GM10266 (cell line): ENCODE measurements at regions not wholly inside any gene's neighbourhood (a gene's known extent, or its start where the extent isn't known, plus 50 kb on each side); places are given as distances from the start of the nearest gene placed in this dataset.

ENCODE experiments used
- DNase-seq: peaks from one replicate; pipeline ENCODE4 v3.0.0; 2012; ENCODE audit errors: extremely low spot score
- CTCF ChIP-seq: IDR thresholded peaks from 2 replicates; pipeline ENCODE4 v1.5.1; 2012; ENCODE audit warnings: mild to moderate bottlenecking, low read depth; ENCODE audit not compliant: control insufficient read depth, insufficient read depth; ENCODE audit errors: missing control alignments

DNA sequence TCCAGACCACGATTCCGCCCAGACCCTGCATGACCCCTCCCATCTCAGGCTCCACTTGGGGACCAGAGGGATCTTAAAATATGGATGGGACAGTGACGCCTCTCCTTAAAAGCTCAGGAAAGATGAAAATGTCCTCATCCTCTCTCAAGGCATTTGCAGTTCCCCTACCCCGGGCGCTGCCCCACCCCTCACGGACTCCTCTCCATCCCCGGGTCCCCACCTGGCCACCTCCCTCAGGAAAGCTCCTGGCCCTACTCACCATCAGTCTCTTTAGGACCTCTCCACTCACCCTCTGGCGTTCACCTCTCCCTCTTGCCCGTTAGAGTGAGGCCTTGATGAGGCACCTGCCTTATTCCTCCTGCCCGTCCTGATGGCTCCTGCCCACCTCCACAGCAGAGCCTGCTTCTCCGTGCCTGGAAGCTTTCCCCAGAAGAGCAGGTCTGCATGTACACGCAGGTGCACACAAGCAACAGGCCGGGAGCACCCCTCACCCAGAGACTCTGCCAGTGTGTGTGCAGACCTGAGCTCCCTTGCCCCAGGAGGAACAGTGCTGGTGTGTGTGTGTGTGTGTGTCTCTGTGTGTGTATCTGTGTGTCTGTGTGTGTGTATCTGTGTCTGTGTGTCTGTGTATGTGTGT is 105.6 kb upstream of the NXT1 start:
- no peak for DNase-seq
- TF ChIP-seq CTCF = no peak

- no peak for TF ChIP-seq CTCF
- no peak for DNase-seq
Observed at GRCh38 chr20:23244156-23244915, 106.3 kb upstream of the NXT1 start.

DNA sequence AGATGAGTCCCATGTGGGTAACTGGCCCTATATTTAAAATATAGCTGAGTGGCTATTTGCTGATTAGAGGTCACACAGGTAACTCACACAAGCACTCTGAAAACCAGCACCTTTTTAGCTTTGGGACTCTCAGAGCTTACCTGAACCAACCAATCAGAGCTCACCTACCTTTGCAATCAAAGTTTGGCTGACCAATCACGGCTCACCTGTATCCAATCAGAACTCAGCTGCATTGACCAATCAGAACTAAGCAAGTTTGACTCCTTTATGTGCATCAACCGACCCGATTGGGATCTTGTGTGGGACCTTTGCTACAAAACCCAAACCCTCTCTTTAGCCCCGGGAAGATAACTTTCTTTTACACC is 106.8 kb upstream of the NXT1 start:
- TF ChIP-seq CTCF = no peak

DNA sequence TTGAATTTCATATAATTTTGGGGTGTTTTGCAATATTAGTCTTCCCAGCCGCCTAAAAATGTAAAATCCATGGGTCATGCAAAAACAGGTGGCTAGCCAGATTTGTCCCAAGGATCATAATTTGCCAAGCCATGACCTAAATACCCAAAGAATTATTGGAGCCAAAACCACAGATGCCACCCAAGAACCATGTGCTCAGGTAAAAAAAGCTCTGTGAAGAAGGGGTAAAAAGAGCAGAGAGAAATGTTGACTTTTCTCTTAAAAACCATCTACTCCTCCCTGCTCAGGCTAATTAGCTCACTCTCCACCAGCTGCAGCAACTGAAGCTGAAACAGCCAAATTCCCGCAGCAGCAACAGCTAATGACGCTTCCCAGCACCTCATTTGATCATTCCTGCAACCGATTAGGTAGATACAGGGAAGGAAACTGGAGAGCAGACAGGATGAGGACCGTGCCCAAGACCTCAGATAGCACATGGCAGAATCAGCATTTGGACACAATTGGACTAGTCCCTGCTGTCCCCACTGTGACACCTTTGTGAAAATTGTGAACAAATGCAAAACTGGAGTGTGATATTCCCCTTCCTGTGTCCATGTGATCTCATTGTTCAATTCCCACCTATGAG is 107.9 kb upstream of the NXT1 start:
- no peak for DNase-seq
- TF ChIP-seq CTCF = no peak

More for the DNA sequence above, 106.8 kb upstream of the NXT1 start:
- DNase-seq = no peak

DNA sequence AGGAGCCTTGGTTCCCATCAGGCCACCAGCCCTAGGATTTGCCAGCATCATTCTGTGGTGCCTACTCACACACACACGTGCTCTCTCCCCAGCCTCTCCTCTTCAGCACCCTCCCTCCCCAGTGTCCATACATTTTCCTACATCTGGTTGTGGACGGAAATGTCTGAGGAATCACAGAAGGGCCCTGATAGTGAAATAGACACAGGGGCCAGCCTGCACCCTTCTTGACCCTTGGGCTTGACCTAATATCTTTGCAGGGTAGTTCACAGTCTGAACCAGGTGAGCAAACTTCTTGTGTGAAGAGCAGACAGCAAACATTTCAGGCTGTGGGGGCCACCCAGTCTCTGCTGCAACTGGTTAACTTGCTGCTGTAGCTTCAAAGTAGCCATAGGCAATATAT is 108.5 kb upstream of the NXT1 start:
- TF ChIP-seq CTCF = no peak
- no peak for DNase-seq

- TF ChIP-seq CTCF = no peak
- no peak for DNase-seq
Observed at GRCh38 chr20:23241416-23241815, 109.2 kb upstream of the NXT1 start.

DNA sequence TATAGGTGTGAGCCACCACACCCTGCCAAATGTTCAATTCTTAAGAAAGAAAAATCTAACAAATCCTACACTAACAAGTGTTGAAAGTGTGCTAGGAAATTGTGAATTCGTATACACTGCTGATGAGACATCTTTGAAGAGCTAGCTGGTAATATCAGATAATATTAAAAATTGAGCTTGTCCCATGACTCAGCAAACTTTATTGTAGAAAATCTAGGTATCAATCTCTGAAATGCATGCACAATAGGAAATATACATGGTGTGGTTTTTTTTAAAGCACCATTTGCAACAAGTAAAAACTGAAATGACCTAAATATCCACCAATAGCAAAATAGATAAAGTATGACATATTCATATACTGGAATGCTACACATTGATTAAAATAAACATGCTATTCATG is 110.1 kb upstream of the NXT1 start:
- DNase-seq = no peak

More for the DNA sequence above, 110.1 kb upstream of the NXT1 start:
- no peak for TF ChIP-seq CTCF
